RCC 7860 (cell line): ENCODE measurements at regions not wholly inside any gene's neighbourhood (a gene's known extent, or its start where the extent isn't known, plus 50 kb on each side); places are given as distances from the start of the nearest gene placed in this dataset.
"Not testable (repeated sequence)": the region's sequence is repeated elsewhere in the genome, so short reads cannot be mapped to it uniquely, and the experiment has no call there.

ENCODE experiments used
- DNase-seq: peaks from one replicate; pipeline ENCODE4 v3.0.0-alpha.2; 2015; ENCODE audit warnings: low spot score
- FAIRE-seq: peaks from 2 replicates; lab custom pipeline; 2012; peaks lifted over from hg19 to GRCh38; lab: Jason Lieb, UNC

DNA sequence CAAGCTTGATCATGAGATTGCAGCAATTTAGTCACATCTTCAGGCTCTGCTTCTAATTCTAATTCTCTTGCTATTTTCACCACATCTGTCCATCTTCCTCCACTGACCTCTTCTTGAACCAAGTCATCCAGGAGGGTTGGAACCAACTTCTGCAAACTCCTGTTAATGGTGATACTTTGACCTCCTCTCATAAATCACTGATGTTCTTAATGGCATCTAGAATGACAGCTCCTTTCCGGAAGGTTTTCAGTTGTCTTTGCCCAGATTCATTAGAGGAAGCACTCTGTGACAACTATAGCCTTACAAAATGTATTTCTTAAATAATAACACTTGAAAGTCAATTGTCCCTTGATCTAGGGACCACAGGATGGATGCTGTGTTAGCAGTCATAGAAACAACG is 136.2 kb downstream of the IGLL1 start:
- not testable (repeated sequence) for FAIRE-seq, DNase-seq

DNA sequence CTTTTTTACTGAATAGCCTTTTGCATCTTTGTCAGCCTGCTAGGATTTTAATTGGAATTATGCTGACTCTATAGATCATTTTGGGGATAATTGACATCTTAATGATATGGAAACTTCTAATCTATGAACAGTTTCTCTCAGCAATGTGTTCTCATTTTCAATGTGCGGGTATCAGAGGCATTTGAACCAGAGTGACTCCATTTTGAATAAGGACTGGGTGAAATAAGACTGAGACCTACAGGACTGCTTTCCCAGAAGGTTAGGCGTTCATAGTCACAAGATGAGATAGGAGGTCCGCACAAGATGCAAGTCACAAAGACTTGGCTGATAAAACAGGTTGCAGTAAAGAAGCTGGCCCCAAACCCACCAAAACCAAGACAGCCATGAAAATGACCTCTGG is 140.5 kb downstream of the IGLL1 start:
- not testable (repeated sequence) for FAIRE-seq, DNase-seq

DNA sequence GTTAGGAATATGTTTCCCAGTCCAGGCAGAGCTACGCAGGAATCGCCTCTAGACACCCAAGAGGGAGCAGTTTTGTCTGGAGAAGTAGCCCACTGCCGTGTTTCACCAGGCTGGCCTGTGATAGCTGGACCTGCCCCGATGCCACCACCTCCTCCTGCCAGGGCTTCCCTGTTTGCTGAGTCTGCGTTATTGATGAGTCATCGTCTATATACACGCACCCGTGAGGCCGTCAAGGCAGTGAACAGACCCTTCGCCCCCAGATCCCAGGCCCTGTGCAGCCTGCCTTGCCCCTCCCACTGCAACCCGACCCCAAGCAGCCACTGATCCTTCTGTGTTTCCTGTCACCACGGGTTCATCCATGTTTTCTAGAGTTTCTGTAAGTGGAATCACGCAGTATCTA is 141.9 kb downstream of the IGLL1 start:
- no peak for FAIRE-seq
- DNase-seq: no peak

DNA sequence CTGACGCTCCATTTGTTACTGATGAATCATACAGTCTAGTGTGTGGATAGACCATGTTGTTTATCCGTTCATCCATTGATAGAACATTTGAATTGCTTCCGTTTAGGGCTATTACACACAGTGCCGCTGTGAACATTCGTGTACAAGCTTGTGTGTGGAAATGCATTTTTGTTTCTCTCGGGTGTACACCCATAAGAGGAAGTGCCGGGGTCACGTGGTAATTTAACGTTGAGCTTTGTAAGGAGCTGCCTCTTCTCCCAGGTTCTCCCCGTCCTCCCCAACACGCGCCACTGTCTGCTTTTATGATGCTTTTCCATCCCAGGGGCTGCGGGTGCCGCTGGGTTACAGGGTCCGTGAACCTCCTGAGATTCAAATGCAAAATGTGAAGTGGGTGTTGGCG is 142.3 kb downstream of the IGLL1 start:
- no peak for DNase-seq
- no peak for FAIRE-seq

DNA sequence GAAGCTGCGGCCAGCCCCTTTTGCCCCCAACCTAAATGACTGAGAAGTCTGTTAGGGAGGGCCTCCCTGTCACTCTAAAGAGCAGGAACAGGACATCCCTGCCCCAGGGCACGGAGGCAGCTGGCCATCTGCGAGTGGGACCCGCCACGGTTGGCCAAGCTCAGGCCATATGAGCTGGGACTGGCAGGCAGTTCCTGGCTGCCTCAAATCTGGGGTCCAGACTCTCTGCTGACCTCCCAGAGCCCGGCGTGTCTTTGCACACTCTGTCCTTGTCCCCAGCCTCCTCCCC is 143.0 kb downstream of the IGLL1 start:
- DNase-seq, FAIRE-seq: not testable (repeated sequence)

DNA sequence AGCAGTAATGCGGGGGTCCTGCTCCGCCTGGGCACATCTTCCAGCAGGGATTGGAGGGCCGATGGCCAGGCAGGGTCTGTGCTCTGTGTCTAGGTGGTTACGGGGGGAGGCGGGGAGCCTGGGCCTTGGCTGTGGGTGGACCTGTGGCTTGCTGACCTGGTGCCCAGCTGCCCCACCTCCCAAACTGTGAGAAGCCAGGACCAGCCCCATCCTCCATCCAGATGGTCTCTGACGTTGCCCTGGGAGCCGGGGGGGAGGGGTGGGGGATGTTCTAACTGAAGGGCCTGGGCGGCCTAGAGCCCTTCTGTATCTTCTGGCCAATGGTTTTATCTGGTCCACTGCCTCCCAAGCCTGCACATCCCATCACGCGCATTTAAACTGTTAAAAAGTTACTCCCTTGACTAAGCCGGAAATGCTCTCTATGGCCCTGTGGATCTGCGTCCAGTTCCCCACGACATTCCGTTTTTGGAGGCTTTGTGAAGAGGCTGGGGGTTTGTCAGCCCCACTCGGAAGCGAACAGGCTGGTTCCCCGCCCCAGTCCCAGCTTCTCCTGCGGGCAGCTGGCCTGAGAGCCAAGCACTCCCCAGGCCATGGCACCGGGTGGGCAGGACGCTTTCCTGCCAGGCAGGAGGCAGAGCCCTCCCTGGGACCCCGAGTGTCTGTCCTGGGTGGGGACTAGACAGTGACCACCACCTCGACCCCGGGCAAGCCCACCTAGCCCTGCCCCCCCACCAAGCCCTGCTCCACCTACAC is 143.6 kb downstream of the IGLL1 start:
- not testable (repeated sequence) for DNase-seq, FAIRE-seq

DNA sequence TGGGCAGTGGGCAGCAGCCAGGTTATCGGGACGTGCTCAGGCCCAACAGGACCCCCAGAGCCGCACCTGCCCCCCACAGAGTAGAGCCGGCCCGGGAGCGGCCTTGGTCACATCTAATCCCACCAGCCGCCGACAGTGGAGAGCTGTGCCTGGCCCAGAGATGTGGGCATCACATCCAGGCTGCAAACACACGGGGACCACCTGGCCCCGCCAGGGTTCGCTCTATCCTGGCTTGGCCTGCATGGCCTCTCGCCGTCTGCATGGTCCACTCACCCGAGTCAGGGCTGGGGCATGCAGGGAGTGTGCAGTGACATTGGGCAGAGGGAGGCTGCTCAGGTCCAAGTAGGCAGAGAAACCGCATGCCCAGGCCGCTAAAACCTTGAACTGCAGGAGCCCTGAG is 144.9 kb downstream of the IGLL1 start:
- FAIRE-seq, DNase-seq: not testable (repeated sequence)

DNA sequence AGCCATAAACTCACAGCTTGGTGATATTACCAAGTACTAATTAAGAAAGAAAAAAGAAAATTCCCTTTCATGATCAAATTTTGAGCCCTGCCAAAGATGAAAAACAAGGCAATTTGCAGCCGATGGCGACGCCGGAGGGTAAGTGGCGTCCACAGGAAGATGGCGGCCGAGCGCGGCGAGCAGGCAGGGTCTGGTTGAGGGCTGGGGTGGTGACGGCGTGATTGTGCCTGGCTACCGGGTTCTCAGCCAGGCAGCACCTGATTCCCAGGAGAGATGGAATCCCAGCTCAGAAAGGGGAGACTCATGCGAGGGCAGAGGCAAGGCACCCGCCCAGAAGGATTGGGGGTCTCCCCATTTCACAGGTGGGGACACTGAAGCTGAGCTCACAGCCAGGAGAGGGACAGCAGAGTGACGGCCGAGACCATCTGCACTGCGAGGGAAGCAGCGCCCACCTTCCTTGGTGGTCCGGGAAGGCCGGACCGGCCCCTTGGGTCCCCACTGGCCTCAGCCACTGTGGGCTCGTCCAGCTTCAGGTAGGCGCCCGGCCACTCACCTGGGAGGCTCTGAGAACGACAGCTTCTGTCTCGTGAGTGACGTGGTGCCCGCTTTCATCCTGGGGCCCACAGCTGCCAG is 145.8 kb downstream of the IGLL1 start:
- FAIRE-seq, DNase-seq: not testable (repeated sequence)

DNA sequence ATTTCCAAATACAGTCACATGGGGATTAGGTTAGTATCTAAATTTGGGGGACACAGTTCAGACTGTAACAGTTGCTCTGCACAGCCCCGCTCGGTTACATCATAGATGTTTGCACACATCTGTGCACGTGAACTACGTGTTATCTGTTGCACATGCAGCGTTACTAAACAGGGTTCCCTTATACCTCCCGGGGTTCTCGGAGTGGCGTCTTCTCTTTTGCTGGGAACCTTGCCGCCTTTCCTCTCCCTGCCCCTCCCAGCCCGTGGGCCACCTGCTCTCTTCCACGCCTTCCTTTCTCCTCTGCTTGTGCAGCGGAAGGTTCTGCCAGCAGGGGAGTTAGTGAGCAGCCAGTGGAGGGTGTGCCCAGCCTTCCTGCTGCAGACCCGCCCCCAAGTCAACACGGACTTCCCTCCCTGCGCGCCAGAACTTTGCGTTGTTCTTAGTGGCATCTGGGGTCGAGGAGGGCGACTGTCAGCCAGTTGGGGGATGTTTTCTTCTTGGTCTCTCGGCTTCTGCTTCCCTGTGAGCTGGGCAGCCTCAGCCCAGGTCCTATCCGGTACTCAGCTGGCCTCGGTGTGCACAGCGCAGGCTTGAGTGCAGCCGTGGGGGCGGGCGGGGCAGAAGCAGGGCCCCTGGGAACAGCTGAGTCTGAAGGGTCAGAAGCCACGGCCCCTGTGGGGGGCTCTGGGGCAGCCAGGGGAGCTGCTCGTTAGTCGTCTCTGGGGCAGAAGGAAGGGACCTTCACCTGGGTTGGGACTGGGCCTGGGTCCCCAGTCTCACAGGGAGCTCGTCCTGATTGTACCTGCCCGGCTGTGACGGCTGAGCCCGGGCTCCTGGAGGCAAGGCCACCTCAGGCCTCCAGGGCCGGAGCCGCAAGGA is 146.7 kb downstream of the IGLL1 start:
- FAIRE-seq, DNase-seq: not testable (repeated sequence)

DNA sequence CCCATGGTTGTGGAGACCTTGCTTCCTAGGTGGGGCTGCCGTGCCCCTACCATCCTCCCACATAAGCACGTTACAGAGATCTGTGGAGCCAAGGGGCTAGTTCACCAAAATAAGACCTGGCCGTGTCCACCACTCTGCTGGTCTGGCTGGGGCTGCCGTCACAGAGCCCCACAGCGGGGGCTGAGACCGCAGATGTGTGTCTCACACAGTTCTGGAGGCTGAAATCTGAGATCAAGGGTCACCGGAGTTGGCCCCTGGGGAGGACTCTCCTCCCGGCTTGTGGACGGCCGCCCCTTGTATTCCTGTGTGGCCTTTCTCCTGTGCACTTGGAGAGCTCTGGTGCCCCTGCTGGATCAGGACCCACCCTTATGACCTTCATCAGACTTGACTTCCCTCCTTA is 147.4 kb downstream of the IGLL1 start:
- not testable (repeated sequence) for DNase-seq, FAIRE-seq

DNA sequence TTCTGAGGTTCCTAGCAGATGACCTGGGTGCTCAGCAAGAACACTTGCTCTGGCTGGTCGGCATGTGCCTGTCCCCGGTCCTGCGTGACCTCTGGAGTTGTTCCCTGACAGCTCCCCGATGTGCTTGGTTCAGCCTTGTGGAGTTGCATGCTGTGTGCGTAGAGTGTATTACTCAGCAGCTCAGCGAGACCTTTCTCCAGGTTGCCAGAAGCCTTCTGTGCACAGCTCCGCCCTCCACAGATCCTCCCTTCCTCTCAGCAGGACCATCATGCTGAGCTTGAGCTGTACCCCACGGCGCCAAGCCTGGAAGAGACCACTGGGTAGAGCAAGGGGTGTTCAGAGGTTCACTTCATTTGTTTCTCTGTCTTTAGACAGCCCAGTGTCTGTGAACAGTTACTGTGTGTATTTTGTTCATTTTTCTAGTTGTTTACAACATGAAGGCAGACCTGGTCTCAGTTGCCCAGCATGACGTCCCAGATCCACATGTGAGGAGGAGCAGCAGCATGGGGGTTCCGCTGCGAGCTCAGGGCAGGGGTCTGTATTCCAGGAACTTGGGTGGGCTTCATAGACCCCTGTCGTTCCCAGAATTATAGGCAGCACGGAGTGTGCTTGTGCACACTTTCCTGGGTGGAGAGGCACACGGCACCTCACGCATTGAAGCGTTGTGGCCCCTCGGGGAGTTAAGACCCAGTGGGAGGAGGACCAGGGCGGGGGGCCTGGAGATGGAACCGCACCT is 148.6 kb downstream of the IGLL1 start:
- FAIRE-seq (no peak), DNase-seq (no peak)

DNA sequence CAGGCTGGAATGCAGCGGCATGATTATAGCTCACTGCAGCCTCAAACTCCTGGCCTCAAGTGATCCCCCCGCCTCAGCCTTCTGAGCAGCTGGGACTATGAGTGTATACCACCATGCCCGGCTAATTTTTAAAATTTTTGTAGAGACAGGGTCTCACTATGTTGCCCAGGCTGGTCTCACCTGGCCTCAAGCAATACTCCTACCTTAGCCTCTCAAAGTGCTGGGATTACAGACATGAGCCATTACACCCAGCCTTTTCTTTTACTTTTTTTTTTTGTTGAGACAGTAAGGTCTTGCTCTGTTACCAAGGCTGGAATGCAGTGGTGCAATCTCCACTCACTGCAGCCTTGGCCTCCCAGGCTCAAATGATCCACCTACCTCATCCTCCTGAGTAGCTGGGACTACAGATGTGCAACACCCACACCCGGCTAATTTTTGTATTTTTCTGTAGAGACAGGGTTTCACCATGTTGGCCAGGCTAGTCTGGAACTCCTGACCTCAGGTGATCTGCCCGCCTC is 155.5 kb downstream of the IGLL1 start:
- not testable (repeated sequence) for DNase-seq, FAIRE-seq

DNA sequence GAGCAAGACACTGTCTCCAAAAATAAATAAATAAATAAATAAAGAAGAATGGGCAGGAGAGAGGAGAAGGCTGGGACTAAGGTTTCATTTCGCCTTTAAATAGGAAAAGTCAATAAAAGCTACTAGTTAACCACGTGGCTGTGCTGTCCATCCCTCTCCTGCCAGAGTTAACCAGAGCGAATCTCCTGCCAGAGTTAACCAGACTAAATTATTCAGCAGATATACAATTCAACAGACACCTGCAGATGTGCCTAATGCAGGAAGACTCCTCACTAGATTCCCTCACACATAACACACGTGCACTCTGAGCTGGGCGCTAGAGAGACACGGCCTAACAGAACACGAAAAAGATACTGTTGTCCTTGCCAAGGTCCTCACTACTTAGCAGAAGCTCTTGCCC is 156.1 kb downstream of the IGLL1 start:
- DNase-seq: no peak
- no peak for FAIRE-seq

DNA sequence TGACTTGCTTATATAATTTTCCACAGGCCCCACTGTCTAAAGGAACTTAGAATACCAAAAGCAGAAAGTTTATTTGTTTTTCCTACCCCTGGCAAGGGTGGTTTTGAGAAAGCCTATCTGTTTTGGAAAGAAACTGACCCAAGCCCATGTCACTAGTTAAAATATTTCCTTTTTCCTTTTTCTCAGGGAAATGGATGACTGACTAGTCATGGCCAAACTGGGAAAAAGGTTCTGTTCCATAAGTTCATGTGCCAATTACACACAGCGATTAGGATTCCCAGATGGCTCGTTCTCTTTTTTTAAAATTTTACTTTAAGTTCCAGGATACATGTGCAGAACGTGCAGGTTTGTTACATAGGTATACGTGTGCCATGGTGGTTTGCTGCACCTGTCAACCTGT is 157.8 kb downstream of the IGLL1 start:
- DNase-seq, FAIRE-seq: not testable (repeated sequence)

DNA sequence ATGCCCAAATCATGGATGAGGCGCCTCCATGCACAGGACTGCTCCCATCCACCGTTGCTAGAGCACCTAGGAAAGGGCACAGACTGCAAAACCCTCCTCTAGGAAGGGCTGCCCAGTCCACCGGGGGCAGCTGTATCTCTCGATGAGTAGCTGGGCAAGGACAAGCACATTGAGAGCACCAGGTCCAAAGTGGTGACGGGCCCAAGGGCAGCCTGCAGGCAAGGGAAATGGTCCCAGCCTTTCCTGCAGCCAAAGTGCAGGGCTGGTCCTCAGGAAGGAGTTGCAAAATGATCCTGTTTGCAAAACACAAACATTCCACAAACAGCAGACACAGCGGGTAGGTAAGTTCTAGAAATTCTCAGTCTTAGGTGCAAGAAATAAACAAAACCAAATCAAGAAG is 158.8 kb downstream of the IGLL1 start:
- FAIRE-seq, DNase-seq: not testable (repeated sequence)

DNA sequence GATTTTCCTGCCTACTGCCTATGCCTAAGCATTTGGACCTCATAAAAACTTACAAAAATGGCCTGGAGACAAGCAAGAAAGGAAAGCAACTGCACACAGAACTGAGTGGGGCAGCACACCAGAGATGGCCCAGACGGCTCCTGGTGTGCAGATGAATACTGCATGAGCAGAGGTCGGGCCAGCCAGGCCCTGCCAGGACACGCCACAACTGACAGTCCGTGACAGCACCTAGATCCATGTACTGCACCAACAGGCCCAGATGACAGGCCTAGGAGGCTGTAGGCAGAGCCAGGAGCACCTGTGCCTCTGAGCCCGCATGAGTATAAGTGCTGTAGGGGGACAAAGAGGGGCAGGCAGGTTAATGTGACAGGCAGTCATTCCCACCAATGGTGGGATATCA is 160.2 kb downstream of the IGLL1 start:
- no peak for DNase-seq
- no peak for FAIRE-seq

DNA sequence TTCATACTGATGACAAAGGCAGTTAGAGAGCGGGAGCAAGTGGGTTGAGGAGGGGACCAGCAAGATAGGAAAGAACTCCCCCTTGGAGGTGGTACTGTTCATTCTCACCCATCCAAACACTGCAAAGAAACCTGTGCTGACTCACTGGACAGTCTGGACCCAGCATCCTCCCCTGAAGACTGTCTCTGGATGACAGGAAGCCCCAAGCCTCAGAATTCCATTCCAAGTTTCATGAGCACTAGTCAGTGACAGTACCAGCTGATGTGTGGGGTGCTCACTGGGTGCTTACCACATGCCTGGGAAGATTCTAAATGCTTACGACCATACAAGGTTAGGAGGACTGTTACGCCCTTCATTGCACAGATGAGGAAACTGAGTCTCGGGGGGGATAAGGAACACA is 160.9 kb downstream of the IGLL1 start:
- no peak for DNase-seq
- no peak for FAIRE-seq

DNA sequence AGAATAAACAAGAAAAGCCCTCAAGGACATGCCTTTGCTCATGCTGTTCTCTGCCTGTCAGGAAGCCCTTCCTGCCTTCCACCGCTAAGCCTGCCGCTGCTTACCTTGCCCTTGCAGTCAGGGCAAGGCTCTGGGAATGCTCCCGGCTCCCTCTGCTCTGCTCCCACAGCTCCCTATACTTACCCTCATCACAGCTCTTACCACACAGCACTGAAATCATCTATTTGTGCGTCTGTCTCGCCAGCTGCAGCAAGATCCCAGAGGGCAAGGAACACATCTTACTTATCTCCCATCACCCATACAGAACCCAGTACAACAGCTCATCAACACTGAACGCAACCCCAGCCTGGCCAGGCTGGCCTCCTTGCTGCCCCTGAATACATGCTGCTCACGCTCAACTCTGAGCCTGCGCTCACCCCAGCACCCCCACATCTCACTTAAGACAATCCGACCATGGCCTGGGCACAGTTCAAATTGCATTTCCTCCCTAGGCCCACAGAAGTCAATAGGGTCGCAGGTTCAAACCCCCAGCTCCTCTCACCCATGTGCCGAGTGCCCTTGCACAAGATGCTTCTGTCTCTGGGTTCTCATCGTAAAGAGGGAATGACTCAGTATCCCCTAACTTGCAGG is 161.8 kb downstream of the IGLL1 start:
- no peak for DNase-seq
- FAIRE-seq: no peak

DNA sequence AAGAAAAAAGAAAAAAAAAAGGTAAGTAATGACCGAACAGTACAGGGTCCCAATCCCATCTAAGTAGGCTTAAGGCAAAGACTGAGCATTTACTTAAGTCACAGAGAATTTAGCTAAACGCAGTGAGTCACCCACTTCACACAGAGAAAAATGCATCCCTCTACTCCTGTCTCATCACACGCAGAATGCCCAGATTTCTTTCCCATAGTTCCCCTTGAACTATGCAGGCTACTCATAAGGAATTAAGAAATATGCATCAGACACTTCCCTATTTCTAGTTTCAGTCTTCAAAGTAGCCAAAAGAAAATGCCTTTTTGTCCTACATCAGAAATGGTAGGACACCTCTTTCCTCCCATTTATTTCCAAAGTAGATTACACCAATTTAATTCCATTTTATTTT is 162.8 kb downstream of the IGLL1 start:
- not testable (repeated sequence) for DNase-seq, FAIRE-seq

DNA sequence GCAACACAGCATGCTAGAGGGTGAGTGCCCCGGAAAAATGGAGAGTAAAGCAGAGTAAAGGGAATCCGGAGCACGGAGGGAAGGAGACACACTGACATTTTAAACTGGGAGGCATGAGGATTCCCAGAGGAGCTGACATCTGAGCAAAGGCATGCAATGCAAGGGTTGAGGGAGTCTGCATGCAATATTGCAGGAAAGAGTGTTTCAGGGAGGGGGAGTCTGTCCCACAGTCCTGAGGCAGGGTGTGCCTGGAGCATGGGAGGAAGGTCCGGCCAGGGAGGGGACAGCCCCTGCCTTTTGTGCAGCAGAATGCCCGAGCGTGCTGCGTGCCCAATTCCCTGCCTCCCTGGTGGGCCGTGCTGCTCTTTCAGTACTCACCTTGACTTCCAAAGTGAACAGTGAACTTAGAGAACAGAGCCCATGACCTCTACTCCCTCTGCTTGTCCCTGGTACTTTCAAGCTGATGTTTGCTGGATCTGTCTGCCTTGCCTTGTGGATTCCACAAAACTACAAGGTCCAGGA is 163.9 kb downstream of the IGLL1 start:
- not testable (repeated sequence) for DNase-seq, FAIRE-seq
